ENCODE measurements at regions not wholly inside any gene's neighbourhood (a gene's known extent, or its start where the extent isn't known, plus 50 kb on each side); places are given as distances from the start of the nearest gene placed in this dataset.

DNA sequence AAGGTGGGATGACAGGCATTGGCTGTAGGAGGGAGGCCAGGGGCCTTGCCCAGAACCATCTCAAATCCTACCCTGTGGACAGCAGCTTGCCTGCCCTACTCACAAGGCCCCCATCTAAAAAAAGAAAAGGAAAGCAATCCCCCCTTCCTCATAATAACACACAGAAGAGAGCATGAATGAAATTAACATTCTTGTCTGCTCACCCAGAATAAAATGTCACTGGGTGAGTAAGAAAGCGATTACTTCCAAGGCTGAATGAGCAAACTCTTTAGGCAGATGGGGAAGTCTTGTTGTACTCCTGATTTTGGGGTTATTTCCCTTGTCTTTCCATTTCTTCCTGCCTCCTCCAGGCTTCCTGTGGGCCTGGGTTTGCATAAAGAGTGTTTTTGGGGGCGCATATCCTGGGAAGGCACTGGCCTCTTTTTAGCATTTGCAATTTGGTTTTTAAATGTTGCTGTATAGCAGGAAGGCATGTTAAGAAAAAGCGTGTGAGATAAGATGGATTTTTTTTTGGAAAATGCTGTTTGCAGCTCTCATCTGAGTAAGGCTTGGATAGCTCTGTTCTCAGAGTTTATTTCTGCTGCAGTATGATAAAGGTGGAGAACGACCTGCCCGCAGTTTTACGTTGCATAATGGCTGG, 248.3 kb upstream of the GATB start:
- TF ChIP-seq, protein P1, sequence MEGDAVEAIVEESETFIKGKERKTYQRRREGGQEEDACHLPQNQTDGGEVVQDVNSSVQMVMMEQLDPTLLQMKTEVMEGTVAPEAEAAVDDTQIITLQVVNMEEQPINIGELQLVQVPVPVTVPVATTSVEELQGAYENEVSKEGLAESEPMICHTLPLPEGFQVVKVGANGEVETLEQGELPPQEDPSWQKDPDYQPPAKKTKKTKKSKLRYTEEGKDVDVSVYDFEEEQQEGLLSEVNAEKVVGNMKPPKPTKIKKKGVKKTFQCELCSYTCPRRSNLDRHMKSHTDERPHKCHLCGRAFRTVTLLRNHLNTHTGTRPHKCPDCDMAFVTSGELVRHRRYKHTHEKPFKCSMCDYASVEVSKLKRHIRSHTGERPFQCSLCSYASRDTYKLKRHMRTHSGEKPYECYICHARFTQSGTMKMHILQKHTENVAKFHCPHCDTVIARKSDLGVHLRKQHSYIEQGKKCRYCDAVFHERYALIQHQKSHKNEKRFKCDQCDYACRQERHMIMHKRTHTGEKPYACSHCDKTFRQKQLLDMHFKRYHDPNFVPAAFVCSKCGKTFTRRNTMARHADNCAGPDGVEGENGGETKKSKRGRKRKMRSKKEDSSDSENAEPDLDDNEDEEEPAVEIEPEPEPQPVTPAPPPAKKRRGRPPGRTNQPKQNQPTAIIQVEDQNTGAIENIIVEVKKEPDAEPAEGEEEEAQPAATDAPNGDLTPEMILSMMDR (IDR thresholded peaks at IDR 0.05) = no peak
- TF ChIP-seq EZH2 (IDR thresholded peaks at IDR 0.05; ENCODE audit: borderline replicate concordance, insufficient read depth, low read depth, low read length, poor library complexity, severe bottlenecking) = no peak

Data from B cell (primary cell).